ENCODE measurements at regions not wholly inside any gene's neighbourhood (a gene's known extent, or its start where the extent isn't known, plus 50 kb on each side); places are given as distances from the start of the nearest gene placed in this dataset.

DNA sequence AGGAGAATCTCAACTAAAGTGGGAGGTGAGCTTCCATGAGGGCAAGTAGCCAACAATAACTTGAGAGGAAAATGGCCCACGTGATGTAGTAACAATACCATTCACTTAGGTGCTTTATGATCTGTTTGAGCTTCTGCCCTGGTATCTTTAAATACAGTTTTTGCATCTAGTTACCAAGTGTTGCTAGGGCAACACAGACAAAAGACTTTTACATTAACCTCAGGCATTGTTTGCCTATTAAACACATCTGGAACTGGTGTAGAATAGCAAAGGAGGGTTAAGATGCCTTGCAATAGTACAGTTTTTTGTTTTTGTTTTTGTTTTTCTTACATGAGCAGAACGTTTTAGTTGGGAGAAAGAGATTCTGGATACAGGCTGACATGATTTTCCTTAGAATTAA, 97.7 kb upstream of the MTPN start:
- H3K27ac ChIP-seq = no peak overlapping the region
- no peak overlapping the region for H3K4me2 ChIP-seq
- no peaks in the 10 kb centered on the region for H4K20me1 ChIP-seq
- no peaks in the 10 kb centered on the region for H3K4me1 ChIP-seq
- TF ChIP-seq Cebpa-rat (IDR thresholded peaks at IDR 0.05) = no peak
- H3K36me3 ChIP-seq = no peaks in the 10 kb centered on the region
- no peaks in the 10 kb centered on the region for H3K27me3 ChIP-seq
- H3K4me3 ChIP-seq = no peak overlapping the region
- no peaks in the 10 kb centered on the region for H3K9me3 ChIP-seq
- no peak overlapping the region for H3K9ac ChIP-seq

DNA sequence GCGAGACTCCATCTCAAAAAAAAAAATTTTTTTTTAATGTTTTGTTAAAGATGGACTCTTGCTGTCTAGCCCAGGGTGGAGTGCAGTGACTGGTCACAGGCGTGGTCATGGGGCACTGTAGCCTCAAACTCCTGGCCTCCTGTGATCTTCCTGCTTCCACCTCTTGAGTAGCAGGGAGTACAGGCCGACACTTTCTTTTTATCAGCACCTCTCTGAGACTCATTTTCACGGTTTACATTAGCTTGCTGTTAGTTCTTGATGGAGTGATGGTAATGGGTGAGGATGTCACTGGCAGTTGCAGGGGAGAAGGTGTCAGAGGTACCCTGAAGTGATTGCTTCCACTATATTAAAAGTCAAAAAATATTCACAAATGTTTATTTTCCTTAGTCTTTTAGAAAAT, 95.3 kb upstream of the MTPN start:
- H3K4me3 ChIP-seq = no peak overlapping the region
- TF ChIP-seq Cebpa-rat (IDR thresholded peaks at IDR 0.05) = no peak
- no peaks in the 10 kb centered on the region for H3K27me3 ChIP-seq
- no peaks in the 10 kb centered on the region for H3K4me1 ChIP-seq
- no peaks in the 10 kb centered on the region for H3K9me3 ChIP-seq
- no peak overlapping the region for H3K9ac ChIP-seq
- H3K4me2 ChIP-seq = no peak overlapping the region
- no peaks in the 10 kb centered on the region for H4K20me1 ChIP-seq
- H3K36me3 ChIP-seq = no peaks in the 10 kb centered on the region
- no peak overlapping the region for H3K27ac ChIP-seq

- H3K27me3 ChIP-seq = no peaks in the 10 kb centered on the region
- no peaks in the 10 kb centered on the region for H3K36me3 ChIP-seq
- H3K4me2 ChIP-seq = no peak overlapping the region
- H3K27ac ChIP-seq = no peak overlapping the region
- no peak overlapping the region for H3K9ac ChIP-seq
- no peak for TF ChIP-seq Cebpa-rat (IDR thresholded peaks at IDR 0.05)
- H3K9me3 ChIP-seq = no peaks in the 10 kb centered on the region
- no peak overlapping the region for H3K4me3 ChIP-seq
- no peaks in the 10 kb centered on the region for H3K4me1 ChIP-seq
- no peaks in the 10 kb centered on the region for H4K20me1 ChIP-seq
Measured at GRCh38 chr7:136070736-136071505, 93.8 kb upstream of the MTPN start.

DNA sequence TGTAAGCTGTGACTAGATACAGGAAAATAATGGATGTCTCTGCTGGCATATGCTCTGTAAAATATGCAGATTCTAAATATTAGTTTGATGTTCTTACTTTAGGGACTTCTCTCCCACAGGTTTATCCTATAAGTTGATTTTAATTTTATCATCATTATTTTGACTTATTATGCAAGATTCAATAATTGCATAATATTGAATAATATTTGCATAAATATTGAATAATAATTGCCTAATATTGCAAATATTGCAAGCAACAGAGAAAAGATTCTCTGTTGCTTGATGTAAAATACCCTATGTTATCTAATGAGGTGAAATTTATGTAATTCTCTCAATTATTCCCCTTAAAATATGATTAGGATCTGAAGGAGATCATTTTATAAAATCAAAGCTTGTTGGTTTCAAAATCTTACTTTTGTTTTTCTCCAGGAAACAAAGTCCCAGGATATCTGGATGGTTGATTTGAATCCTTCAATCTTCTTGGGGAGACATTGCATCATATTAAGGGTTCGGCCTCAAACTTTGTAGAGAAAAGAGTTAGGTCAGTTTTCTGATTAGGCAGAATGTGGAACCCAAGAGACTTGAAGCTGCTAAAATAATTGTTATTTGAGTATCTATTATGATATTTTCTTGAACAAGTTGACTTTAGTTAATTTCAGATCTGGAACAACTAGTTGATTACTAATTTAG, 92.8 kb upstream of the MTPN start:
- Histone ChIP-seq H4K20me1 (no peaks in the 10 kb centered on the region), H3K36me3 (no peaks in the 10 kb centered on the region), H3K9me3 (no peaks in the 10 kb centered on the region), H3K27ac (no peak overlapping the region), H3K4me3 (no peak overlapping the region), H3K9ac (no peak overlapping the region), H3K4me1 (no peaks in the 10 kb centered on the region), H3K4me2 (no peak overlapping the region), H3K27me3 (no peaks in the 10 kb centered on the region)
- TF ChIP-seq Cebpa-rat (IDR thresholded peaks at IDR 0.05) = no peak

- Histone ChIP-seq H3K4me1 (no peaks in the 10 kb centered on the region), H3K9ac (no peak overlapping the region), H3K4me2 (no peak overlapping the region), H3K9me3 (no peaks in the 10 kb centered on the region), H3K36me3 (no peaks in the 10 kb centered on the region), H3K27ac (no peak overlapping the region), H4K20me1 (no peaks in the 10 kb centered on the region), H3K27me3 (no peaks in the 10 kb centered on the region), H3K4me3 (no peak overlapping the region)
- TF ChIP-seq Cebpa-rat (IDR thresholded peaks at IDR 0.05) = no peak
Measured at GRCh38 chr7:136067277-136067676, 90.1 kb upstream of the MTPN start.

GRCh38 chr7:136066304-136067143, 89.4 kb upstream of the MTPN start:
- no peak overlapping the region for H3K4me2 ChIP-seq
- no peaks in the 10 kb centered on the region for H4K20me1 ChIP-seq
- no peaks in the 10 kb centered on the region for H3K9me3 ChIP-seq
- no peak for TF ChIP-seq Cebpa-rat (IDR thresholded peaks at IDR 0.05)
- H3K27ac ChIP-seq = no peak overlapping the region
- H3K9ac ChIP-seq = no peak overlapping the region
- no peak overlapping the region for H3K4me3 ChIP-seq
- H3K4me1 ChIP-seq = no peaks in the 10 kb centered on the region
- H3K27me3 ChIP-seq = no peaks in the 10 kb centered on the region
- no peaks in the 10 kb centered on the region for H3K36me3 ChIP-seq

DNA sequence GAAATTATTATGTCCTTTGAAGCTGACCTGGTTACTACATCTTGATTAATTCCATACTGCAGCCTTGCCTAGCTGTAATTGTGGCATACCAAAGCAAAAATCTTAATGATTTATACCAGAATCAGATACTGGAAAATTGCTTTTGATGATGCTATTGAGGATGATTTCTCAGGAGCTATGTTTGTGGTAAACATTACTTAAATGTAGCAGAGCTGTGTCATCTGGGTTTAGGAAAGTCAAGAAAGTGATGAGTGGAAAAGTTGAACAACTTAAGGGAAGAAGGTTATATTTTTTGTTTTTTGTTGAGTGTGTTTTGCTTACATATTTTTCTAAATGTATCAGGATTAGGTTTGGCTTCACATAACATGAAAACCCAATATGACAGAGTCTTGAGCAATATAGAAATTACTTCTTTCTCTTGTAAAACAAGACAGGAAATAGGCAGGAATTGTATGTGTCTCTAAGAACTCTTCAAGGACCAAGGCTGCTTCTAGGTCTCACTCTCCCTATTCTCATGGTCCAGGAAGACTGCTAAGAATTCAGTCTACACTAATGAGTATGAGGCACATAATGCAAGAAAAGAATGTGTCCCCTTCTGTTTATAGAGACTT, 87.6 kb upstream of the MTPN start:
- no peaks in the 10 kb centered on the region for H4K20me1 ChIP-seq
- H3K27ac ChIP-seq = no peak overlapping the region
- H3K4me2 ChIP-seq = no peak overlapping the region
- no peaks in the 10 kb centered on the region for H3K9me3 ChIP-seq
- H3K9ac ChIP-seq = no peak overlapping the region
- TF ChIP-seq Cebpa-rat (IDR thresholded peaks at IDR 0.05) = no peak
- no peaks in the 10 kb centered on the region for H3K4me1 ChIP-seq
- no peaks in the 10 kb centered on the region for H3K36me3 ChIP-seq
- no peaks in the 10 kb centered on the region for H3K27me3 ChIP-seq
- no peak overlapping the region for H3K4me3 ChIP-seq

DNA sequence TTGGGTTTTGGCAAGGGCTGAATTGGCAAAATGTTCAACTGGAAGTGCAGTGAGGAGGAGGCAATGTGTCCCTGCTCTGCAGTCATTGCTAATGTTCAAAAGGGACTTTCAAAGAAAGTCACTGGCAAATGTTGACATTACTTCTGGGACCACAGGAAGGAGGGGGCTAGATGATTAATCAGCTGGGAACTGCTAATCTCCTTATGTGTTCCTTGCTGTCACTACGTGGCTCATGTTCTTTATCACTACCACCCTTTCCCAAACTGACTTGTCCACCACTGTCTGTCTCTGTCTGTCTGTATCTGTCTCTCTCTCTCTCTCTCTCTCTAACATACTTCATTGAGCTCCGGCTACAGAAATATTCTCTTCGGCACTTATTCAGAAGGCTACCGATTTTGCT, 86.9 kb upstream of the MTPN start:
- Histone ChIP-seq H3K27me3 (no peaks in the 10 kb centered on the region), H3K27ac (no peak overlapping the region), H3K9ac (no peak overlapping the region), H3K36me3 (no peaks in the 10 kb centered on the region), H3K9me3 (no peaks in the 10 kb centered on the region), H3K4me3 (no peak overlapping the region), H4K20me1 (no peaks in the 10 kb centered on the region), H3K4me2 (no peak overlapping the region), H3K4me1 (no peaks in the 10 kb centered on the region)
- no peak for TF ChIP-seq Cebpa-rat (IDR thresholded peaks at IDR 0.05)

GRCh38 chr7:136063326-136063666, 86.1 kb upstream of the MTPN start:
- Histone ChIP-seq H3K27ac (no peak overlapping the region), H3K4me3 (no peak overlapping the region), H3K27me3 (no peaks in the 10 kb centered on the region), H4K20me1 (no peaks in the 10 kb centered on the region), H3K4me1 (no peaks in the 10 kb centered on the region), H3K9me3 (no peaks in the 10 kb centered on the region), H3K36me3 (no peaks in the 10 kb centered on the region), H3K4me2 (no peak overlapping the region), H3K9ac (no peak overlapping the region)
- TF ChIP-seq Cebpa-rat (IDR thresholded peaks at IDR 0.05) = no peak

All from BLaER1 (cell line).